ENCODE measurements at regions not wholly inside any gene's neighbourhood (a gene's known extent, or its start where the extent isn't known, plus 50 kb on each side); places are given as distances from the start of the nearest gene placed in this dataset.

GRCh38 chr13:62502588-62502987 lies 1086.9 kb upstream of the PCDH20 start:
- TF ChIP-seq FOXK2 (IDR thresholded peaks at IDR 0.05) (no peak), LEF1 (IDR thresholded peaks at IDR 0.05; ENCODE audit: borderline replicate concordance) (no peak), HDGF (IDR thresholded peaks at IDR 0.05; ENCODE audit: borderline replicate concordance) (no peak), BHLHE40 (IDR thresholded peaks at IDR 0.05; ENCODE audit: borderline replicate concordance) (no peak), SP1 (IDR thresholded peaks at IDR 0.05) (no peak), FOXA1 (IDR thresholded peaks at IDR 0.05) (no peak), L3MBTL2 (conservative IDR thresholded peaks at IDR 0.05) (no peak), NFRKB (IDR thresholded peaks at IDR 0.05) (no peak), TARDBP (IDR thresholded peaks at IDR 0.05) (no peak), CTBP1 (IDR thresholded peaks at IDR 0.05; ENCODE audit: borderline replicate concordance) (no peak), ARNT (IDR thresholded peaks at IDR 0.05) (no peak)
- TF ChIP-seq, protein P1, sequence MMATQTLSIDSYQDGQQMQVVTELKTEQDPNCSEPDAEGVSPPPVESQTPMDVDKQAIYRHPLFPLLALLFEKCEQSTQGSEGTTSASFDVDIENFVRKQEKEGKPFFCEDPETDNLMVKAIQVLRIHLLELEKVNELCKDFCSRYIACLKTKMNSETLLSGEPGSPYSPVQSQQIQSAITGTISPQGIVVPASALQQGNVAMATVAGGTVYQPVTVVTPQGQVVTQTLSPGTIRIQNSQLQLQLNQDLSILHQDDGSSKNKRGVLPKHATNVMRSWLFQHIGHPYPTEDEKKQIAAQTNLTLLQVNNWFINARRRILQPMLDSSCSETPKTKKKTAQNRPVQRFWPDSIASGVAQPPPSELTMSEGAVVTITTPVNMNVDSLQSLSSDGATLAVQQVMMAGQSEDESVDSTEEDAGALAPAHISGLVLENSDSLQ (IDR thresholded peaks at IDR 0.05), result no peak

All from HEK293T (cell line).